NCI-H187 (cell line): ENCODE measurements at regions not wholly inside any gene's neighbourhood (a gene's known extent, or its start where the extent isn't known, plus 50 kb on each side); places are given as distances from the start of the nearest gene placed in this dataset.

Experiments
- DNase-seq, 2 experiments: peaks; one replicate each; lab custom pipeline; 2025; lab: John Stamatoyannopoulos, UW

DNA sequence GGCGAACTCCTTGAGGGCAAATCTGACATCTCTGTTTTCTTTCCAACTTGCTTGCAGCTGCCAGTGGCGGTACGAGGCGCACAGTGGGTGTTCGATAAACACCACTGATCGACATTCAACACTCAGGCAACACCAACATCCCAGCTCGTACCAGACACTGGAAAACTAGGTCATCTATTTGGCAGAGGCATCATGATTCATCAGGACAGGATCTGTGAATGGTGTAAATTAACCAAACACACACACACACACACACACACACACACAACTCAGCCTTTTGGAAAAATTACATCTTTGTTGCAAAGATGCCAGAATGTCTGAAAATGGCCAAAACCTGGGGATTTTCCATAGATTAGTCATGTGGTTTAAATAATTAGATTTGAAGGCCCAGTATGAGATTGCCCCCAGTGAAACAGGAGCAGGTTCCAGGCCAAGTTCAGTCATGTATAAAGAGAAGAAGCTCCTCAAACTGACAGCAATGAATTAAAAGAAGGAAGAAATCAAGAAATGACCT is 150.5 kb upstream of the NCKAP5 start:
- DNase-seq: no peak

DNA sequence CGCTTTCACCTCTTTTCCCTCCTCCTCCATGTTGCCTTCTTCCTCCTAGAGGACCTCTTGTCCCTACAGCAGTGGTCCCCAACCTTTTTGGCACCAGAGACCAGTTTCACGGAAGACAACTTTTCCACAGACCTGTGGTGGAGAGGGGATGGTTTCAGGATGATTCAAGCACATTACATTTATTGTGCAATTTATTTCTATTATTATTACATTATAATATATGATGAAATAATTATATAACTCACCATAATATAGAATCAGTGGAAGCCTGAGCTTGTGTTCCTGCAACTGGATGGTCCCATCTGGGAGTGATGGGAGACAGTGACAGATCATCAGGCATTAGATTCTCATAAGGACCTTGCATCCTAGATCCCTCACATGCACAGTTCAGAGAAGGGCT is 152.2 kb upstream of the NCKAP5 start:
- DNase-seq: no peak

DNA sequence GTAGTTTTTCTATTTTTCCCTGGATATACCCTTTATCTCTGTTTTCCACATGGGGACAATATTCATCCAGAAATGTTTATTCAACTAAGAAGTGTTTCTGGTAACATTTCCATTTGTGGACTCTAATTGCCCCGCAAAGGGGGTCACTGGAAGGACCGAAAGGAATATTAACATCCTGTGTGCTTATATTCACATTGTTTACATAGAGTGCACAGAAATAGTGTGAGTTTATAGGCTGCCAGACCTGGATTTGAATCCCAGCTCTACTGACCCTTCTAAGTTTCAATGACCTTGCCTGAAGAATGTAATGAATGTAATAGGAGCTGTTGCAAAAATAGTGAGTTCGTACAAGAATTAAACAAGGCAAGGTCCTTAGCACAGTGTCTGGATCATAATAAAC is 152.9 kb upstream of the NCKAP5 start:
- no peak for DNase-seq

DNA sequence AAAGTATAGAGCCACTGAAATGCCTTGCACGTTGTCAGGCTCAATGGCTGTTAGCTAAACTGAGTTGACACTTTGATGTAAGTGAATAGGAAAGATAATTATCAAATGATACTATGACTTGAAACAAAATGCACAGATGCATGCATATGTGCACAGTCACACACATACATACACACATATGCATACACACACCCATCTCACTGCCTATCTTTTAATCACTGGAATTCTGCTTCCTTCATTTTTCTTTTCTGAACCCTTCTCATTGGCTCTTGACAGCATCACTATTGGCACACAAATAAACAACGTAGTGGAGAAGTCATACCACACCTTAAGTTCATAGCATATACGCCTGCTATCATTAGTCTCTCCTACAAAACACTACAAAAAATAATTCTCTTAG is 154.9 kb upstream of the NCKAP5 start:
- DNase-seq: no peak

- DNase-seq: no peak
Observed at GRCh38 chr2:133726973-133727372, 158.7 kb upstream of the NCKAP5 start.

DNA sequence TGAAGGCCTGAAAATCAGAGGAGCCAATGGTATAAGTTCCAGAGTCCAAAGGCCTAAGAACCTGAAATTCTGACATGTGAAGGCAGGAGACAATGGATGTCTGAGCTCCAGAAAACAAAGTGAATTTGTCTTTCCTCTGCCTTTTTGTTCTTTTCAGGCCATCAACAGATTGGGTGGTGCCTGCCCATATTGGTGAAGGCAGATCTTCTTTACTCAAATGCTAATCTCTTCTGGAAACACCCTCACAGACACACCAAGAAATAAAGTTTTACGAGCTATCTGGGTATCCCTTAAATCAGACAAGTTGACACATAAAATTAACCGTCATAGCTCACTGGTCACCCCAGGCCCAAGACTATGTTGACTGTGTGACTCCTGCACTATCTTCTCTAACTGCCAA is 163.8 kb upstream of the NCKAP5 start:
- no peak for DNase-seq

GRCh38 chr2:133732982-133733900 is 165.0 kb upstream of the NCKAP5 start:
- no peak for DNase-seq

DNA sequence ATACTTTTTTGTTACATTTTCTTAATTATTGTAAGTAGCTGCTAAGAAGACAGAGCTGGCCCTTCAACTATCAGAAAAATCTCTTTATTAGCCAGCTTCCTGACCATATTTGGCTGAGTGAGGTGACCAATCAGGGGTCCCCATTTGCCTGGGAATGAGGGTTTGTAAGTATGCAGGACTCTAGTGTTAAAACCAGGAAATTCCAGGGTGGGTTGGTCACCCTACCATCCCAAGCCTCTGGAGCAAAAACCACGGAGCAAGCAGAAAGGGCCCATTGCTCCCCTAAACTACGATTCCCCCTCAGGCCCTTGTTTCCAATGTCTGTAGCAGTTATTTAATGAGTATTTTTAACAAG is 165.6 kb upstream of the NCKAP5 start:
- no peak for DNase-seq

DNA sequence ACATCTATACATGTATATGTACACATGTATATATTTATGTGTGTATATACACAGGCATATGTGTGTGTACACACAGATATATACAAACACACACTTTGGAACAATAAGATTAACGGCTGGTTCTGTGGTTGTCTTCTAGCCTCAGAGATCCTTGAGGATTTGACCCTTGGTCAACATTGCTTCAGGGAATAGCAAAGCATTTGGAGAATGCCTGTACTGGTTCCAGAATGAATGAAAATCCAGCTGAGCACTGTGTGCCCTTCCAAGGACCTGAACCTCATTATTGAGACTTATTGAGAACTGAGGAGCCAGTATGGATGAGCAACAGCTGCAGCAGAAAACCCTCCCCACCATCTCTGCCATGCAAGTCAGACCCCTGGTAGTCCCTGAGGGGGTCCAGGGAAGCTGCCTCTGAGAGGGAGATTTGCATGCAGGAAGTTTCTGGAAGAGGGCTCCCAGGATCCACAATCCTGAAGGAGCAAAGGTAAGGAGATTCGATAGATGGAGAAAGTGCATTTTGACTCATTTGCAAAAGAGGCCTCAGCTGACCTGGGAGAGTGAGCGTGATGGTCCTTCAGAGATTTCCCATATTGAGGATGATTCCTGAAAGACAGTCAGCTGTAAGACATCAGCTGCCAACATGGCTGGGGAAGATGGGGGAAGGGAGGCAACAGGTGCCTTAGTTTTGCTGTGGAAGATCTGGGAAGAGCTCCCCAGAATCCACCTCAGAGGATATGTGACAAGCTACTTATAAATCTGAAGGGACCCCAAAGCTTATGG is 166.6 kb upstream of the NCKAP5 start:
- no peak for DNase-seq

DNA sequence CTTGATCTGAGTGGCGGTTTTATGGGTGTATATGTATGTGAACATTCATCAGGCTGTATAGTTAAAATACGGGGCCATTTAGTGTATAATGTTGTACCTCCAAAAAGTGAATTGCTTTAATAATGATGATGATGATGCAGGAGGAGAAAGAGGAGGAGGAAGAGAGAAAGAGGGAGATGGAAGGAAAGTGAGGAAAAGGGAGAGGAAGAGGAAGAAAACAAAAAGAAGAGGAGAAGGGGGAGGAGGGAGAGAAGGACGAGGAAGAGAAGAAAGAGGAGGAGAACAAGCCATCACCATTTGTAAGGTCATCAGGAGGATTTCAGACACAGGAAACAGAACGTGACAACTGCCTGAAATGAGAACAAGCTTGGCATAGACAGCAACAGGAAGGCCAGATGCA is 168.4 kb upstream of the NCKAP5 start:
- no peak for DNase-seq

DNA sequence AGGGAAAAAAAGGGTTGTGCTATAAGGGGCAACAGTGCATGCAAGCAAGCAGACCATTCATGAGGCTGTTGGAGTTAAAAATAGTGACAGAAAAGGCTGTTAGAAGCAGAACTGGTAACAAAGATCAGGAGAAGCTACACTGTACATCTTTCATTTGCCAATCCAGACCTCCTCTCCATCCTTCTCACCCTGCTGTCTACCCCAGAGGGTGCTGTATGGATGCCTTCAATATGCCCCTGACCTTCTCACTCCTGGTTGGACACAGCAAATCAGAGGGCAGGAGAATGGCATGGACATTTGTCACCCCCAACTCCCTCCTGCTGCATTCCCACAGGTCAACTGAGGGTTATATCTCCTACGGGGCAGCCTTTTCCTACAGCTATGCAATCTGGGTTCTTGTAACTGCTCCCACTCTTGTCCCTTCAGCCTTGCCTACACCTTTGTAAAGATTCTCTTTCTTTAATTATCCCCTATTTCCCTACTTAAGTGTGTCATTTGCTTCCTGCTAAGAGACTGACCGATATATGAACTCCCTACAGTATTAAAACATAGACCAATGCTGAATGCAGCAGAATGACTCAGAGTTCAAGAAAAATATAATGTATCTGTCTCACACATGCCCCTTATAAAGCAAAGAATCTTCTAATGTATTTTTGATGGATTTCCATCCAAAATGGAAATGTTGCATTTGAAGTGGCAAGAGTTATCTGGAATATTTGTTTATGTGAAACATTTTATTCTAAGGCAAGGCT is 169.2 kb upstream of the NCKAP5 start:
- DNase-seq: no peak

DNA sequence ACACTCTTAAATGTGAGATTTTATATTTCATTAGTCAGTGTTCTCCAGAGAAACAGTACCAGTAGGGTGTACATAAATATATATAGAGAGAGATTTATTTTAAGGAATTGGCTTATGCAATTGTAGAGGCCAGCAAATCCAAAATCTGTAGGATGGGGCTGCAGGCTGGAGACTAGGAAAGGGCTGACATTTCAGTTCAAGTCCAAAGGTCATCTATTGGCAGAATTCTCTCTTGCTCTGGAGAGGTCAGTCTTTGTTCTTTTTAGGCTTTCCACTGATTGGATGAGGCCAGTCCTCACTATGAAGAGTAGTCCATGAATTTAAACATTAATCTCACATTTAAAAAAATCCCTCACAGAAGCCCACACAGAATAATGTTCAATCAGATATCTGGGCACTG is 170.8 kb upstream of the NCKAP5 start:
- DNase-seq: no peak

DNA sequence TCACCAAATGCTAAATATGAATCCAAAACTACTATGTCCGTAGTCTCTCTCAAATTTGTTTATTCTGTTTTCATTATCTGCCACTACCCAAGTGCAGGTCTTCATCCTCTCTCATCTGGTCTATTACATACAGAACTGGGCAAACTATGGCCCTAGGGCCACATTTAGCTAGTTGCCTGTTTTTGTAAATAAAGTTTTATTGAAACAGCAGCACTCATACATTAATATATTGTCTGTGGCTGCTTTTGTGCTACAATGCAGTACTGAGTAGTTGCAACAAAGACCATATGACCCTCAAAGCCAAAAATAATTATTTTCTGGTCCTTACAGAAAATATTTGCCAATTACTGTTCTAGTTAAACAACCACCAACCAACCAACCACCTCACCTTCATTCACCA is 172.2 kb upstream of the NCKAP5 start:
- no peak for DNase-seq

GRCh38 chr2:133748007-133748700 is 179.9 kb upstream of the NCKAP5 start:
- no peak for DNase-seq

DNA sequence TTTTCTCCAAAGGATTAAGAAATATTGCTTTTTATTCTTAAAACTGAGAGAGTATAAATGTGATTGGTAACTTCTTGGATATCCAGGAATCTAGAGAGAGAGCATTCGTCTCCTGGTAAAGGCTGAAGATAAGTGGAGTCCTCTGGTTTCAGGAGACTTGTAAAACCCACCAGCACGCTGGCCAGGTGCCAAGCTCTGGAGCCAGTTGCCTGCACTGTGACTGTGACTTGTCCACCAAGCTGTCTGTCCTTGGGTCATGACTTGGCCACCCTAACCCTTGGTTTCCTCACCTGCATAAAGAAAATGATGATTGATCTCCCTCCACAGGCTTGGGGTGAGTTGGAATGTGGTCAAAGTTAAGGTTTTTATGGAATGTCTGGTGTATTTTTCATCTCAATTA is 185.4 kb upstream of the NCKAP5 start:
- no peak for DNase-seq

DNA sequence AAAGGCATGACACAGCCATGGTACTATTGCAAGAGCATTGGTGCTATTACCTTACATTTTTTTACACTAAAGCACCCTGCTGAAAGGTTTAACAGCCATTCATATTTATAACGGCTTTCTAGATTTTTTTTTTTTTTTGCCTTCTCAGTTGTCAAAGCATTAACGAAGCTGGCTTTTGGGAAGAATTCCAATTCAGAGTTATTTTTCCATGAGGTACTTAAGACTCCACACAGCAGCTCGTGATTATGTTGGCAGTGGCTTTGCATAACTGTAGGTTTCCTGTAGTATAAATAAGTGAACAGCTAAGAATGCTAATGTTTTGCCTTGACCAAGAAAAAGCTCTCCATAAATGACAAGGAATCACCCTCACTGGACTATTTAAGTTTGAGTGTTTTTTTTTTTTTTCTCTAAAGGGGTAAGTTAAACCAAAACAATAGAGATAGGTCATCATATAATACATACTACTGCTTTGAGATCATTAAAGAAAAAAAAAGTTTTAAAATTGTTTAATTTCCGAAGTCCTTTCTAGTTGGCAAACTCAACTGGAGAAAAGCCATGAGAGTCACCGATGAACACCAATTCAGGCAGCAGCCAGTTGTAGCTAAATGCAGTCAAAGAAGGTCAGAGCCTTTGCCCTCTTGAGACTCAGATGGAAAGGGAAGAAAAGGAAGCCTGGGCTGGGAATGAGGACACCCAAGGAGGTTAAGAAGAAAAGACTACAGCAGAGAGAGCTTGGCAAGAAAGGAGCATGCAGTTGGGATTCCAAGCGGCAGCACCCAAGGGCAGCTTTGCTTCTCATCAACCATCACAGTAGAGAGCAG is 187.4 kb upstream of the NCKAP5 start:
- no peak for DNase-seq

DNA sequence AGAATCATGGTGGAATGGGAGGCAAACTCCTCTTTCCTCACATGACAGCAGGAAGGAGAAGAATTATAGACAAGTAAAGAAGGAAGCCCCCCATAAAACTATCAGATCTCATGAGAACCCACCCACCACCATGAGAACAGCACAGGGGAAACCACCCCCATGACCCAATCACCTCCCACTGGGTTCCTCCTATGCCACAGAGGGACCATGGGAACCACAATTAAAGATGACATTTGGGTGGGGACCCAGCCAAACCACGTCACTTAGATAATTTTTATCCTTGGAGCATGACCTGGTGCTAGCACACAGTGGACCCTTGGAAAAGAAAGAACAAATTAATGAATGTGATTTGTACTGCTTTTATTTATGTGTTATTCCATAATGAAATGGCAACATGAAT is 188.6 kb upstream of the NCKAP5 start:
- DNase-seq: no peak

DNA sequence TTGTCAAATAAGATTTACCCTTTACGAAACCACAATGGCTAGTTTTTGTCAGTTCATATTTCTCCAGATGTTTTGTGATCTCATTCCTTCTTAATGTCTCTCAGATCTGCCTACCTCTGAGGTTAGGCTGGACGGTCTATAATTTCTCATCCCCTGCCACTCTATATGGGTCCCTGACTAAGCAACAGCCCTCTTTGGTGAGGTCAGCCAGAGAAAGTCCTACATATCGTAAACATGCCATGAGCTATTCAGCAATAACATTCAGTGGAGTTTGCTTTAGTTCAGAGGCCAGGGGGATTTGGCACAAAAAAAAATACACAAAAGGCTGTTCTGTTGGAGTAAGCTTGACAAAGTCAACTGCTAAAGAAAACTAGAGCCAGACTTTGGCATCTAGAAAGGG is 192.1 kb upstream of the NCKAP5 start:
- DNase-seq: no peak

DNA sequence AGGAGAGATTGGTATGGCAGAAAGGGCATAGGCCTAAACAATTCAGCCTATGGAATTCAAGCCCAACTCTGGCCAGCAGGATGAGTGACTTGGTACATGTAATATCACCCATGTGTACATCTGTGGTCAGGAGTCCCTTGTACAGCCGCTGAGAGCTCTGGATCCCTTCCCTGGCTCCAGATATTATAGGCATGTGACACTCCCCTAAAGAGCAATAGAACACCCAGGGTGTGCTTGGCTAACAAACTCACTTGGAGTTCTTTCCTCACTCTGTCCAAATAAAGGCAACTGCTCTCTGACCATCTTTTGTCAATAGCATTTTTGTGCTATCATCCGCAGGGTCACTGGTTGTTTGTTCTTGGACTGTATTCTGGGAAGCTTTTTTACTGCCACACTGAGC is 197.4 kb upstream of the NCKAP5 start:
- DNase-seq: no peak

- no peak for DNase-seq
Observed at GRCh38 chr2:133766164-133766832, 198.0 kb upstream of the NCKAP5 start.
